Esophagus muscularis mucosa (tissue), 4 donors: ENCODE measurements at regions not wholly inside any gene's neighbourhood (a gene's known extent, or its start where the extent isn't known, plus 50 kb on each side); places are given as distances from the start of the nearest gene placed in this dataset.

ENCODE experiments used
- DNase-seq: peaks from one replicate; pipeline ENCODE4 v3.0.0-alpha.2; 2017; ENCODE audit errors: extremely low spot score
- H3K27ac ChIP-seq, 4 donors: fragments of 200-600 bp; sonication (generic); replicated peaks in 1 of 4; 1 replicate in 3 of 4; 2 replicates in 1 of 4; pipeline ENCODE4 v1.5.1; 2016 to 2019; ENCODE audit warnings: mild to moderate bottlenecking in 1 of 4
- H3K27me3 ChIP-seq, 4 donors: fragments of 200-600 bp; sonication (generic); one replicate each; pipeline versions ENCODE4 v1.5.1 to v1.6.0; 2016 to 2019
- H3K36me3 ChIP-seq, 4 donors: fragments of 200-600 bp; sonication (generic); one replicate each; pipeline ENCODE4 v1.5.1; 2016 to 2019
- H3K4me1 ChIP-seq, 4 donors: fragments of 200-600 bp; sonication (generic); one replicate each; pipeline ENCODE4 v1.5.1; 2016 to 2019
- H3K4me3 ChIP-seq, 4 donors: fragments of 200-600 bp; sonication (generic); 1 replicate in 2 of 4; 2 replicates in 2 of 4; pipeline ENCODE4 v1.5.1; 2016 to 2019; ENCODE audit warnings: mild to moderate bottlenecking in 4 of 4, moderate library complexity in 1 of 4
- H3K9me3 ChIP-seq, 4 donors: fragments of 200-600 bp; sonication (generic); 1 replicate in 3 of 4; 2 replicates in 1 of 4; pipeline ENCODE4 v1.5.1; 2016 to 2019
- EP300 ChIP-seq: sonication (generic); formaldehyde crosslinking; IDR thresholded peaks from one replicate; pipeline ENCODE4 v1.6.1; 2017; ENCODE audit warnings: antibody characterized with exemption
- POLR2A ChIP-seq: fragments of 450-650 bp; IDR thresholded peaks from one replicate; pipeline ENCODE4 v1.6.1; 2017; ENCODE audit warnings: antibody characterized with exemption, moderate library complexity, mild to moderate bottlenecking, low read depth
- POLR2AphosphoS5 ChIP-seq, 2 donors: sonication (generic); formaldehyde crosslinking; IDR thresholded peaks; one replicate each; pipeline ENCODE4 v1.6.1; 2017; ENCODE audit warnings: antibody characterized with exemption in 2 of 2
- WGBS: methylation state at CpG from one replicate; pipeline ENCODE4 v1.1.5; 2018; 5-methylcytosine and 5-hydroxymethylcytosine counted together
- intact Hi-C: fragments of 100-400 bp; cut with DNase I; formaldehyde crosslinking; loops from one replicate; pipeline ENCODE4 v1.15.1; 2023
- TF ChIP-seq, protein P1 (sequence below), 3 experiments: fragments of 200-600 bp in 2 of 3; fragments of 450-650 bp in 1 of 3; sonication (generic) in 2 of 3; IDR thresholded peaks; one replicate each; pipeline ENCODE4 v1.5.1; 2017 to 2019; ENCODE audit warnings: antibody characterized with exemption in 3 of 3, mild to moderate bottlenecking in 2 of 3, moderate library complexity in 1 of 3

DNA sequence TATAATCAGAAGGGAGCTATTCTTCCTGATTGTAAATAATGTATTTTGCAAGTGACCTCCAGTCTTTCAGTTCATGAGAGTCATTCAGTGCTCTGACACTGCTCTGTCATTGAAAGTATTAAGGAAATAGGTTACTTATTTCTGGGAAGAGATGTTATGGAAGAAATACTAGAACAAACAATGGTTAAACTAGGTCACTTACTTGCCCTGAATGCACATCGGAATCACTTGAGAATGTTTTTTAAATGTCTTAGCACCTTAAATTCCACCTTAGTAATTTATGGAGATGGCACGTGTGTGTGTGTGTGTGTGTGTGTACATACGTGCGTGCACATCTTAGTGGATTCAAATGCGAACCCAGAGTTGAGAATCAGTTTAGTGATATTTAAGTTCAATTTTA lies 126.6 kb upstream of the KCNH7 start:
- 80% methylated on average over 5 of the region's 5 CpGs for WGBS
- Histone ChIP-seq H3K36me3 (no peaks in the 10 kb centered on the region), H3K27ac (no peak overlapping the region), H3K9me3 (peaks cover 0 to 6% (median 2%) of the 10 kb centered on the region in 4 donors), H3K4me1 (no peaks in the 10 kb centered on the region), H3K4me3 (no peak overlapping the region), H3K27me3 (no peaks in the 10 kb centered on the region)
- intact Hi-C loops = no loop called here
- DNase-seq = no peak
- TF ChIP-seq, protein P1, sequence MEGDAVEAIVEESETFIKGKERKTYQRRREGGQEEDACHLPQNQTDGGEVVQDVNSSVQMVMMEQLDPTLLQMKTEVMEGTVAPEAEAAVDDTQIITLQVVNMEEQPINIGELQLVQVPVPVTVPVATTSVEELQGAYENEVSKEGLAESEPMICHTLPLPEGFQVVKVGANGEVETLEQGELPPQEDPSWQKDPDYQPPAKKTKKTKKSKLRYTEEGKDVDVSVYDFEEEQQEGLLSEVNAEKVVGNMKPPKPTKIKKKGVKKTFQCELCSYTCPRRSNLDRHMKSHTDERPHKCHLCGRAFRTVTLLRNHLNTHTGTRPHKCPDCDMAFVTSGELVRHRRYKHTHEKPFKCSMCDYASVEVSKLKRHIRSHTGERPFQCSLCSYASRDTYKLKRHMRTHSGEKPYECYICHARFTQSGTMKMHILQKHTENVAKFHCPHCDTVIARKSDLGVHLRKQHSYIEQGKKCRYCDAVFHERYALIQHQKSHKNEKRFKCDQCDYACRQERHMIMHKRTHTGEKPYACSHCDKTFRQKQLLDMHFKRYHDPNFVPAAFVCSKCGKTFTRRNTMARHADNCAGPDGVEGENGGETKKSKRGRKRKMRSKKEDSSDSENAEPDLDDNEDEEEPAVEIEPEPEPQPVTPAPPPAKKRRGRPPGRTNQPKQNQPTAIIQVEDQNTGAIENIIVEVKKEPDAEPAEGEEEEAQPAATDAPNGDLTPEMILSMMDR (IDR thresholded peaks at IDR 0.05) = no peak
- TF ChIP-seq POLR2A (no peak), EP300 (no peak), POLR2AphosphoS5 (IDR thresholded peaks at IDR 0.05) (no peak)

DNA sequence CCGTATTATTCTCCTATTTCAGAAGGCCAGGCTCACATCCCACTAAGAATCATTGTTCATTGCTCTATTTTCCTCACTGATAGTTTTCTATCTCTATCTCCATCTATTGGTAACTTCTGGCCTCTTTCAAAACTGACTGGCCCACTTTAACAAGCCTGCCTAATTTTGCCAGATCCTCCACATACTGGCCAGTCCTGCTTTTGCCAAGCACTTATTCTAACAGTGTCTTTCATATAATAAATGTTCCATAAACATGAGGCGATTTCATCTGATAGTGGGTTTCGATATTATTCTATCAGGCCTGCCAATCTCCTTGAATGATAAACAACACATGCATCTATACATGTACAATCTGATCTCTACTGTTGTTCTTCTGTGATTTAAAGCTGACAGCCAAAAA lies 125.9 kb upstream of the KCNH7 start:
- whole genome bisulfite sequencing = 94% methylated on average over 3 of the region's 3 CpGs
- Histone ChIP-seq H3K4me1 (no peaks in the 10 kb centered on the region), H3K9me3 (peaks cover 0 to 8% (median 3%) of the 10 kb centered on the region in 4 donors), H3K27me3 (no peaks in the 10 kb centered on the region), H3K4me3 (no peak overlapping the region), H3K36me3 (no peaks in the 10 kb centered on the region), H3K27ac (no peak overlapping the region)
- no peak for DNase-seq
- intact Hi-C loops = no loop called here
- no peak for TF ChIP-seq EP300
- TF ChIP-seq, protein P1 (IDR thresholded peaks at IDR 0.05) = no peak
- TF ChIP-seq POLR2AphosphoS5 (IDR thresholded peaks at IDR 0.05) = no peak
- TF ChIP-seq POLR2A = no peak

DNA sequence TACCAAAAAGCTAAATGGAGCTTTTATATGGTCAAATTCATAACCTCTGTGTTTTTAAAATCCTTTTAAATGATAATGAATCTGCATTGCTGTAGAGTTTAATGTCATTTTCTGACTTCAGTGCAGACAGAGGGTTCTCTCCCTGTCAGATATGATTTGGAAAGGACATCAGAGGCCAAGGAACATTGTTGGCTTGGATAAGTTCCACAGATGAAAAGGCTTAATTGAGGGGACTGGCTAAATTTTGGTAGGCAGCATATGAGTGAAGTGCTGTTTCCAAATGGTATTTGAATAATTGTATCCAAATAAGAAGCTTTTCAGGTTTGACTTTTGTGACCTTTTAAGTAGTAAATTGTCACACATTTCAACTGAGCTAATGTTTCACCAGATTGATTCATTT lies 124.6 kb upstream of the KCNH7 start:
- Histone ChIP-seq H3K27me3 (no peaks in the 10 kb centered on the region), H3K9me3 (peaks cover 0 to 8% (median 3%) of the 10 kb centered on the region in 4 donors), H3K36me3 (no peaks in the 10 kb centered on the region), H3K4me3 (no peak overlapping the region), H3K27ac (no peak overlapping the region), H3K4me1 (no peaks in the 10 kb centered on the region)
- intact Hi-C loops = no loop called here
- DNase-seq = no peak
- TF ChIP-seq EP300 (no peak), POLR2AphosphoS5 (IDR thresholded peaks at IDR 0.05) (no peak), POLR2A (no peak)
- TF ChIP-seq, protein P1 (IDR thresholded peaks at IDR 0.05) = no peak

DNA sequence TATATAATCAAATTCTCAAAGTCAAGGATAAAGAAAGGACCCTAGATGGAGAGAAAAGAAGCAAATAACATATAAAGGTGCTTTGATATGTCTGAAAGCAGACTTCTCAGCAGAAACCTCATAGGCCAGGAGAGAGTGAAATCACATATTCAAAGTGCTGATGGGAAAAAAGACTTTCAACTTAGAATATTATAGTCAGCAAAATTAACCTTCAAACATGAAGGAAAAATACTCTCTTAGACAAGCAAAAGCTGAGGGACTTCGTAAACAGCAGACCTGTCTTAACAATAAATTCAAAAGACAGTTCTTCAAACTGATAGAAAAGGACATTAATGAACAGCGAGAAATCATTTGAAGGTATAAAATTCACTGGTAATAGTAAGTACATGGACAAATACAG lies 107.2 kb upstream of the KCNH7 start:
- H3K27me3 ChIP-seq = no peaks in the 10 kb centered on the region
- DNase-seq = no peak
- H3K4me3 ChIP-seq = no peak overlapping the region
- peaks cover 0 to 34% (median 14%) of the 10 kb centered on the region in 4 donors for H3K9me3 ChIP-seq
- no peaks in the 10 kb centered on the region for H3K4me1 ChIP-seq
- TF ChIP-seq, protein P1 (IDR thresholded peaks at IDR 0.05) = no peak
- no peak for TF ChIP-seq POLR2AphosphoS5 (IDR thresholded peaks at IDR 0.05)
- TF ChIP-seq EP300 = no peak
- TF ChIP-seq POLR2A = no peak
- WGBS = 87% methylated on average over 2 of the region's 2 CpGs
- H3K36me3 ChIP-seq = no peaks in the 10 kb centered on the region
- intact Hi-C loops = no loop called here
- H3K27ac ChIP-seq = no peak overlapping the region

DNA sequence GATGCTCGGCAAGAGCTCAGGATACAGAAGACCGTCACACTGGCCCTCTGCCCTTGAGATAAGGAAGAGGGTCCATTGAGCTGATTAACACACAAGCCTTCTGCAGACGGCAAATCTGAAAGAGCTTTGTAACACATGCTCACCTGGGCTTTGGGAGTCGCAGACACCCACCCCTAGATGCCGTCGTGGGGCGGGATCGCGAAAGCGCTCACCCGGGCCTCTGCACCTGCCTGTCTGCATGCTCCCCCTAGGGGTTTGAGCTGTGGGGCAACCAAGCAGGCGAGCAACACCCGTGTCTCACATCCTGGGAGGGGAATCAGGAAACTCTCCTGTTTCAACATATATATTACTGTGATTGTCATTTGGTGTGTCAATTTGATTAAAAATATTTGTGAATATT lies 99.8 kb upstream of the KCNH7 start:
- intact Hi-C loops = no loop called here
- no peak for DNase-seq
- no peaks in the 10 kb centered on the region for H3K4me1 ChIP-seq
- 78% methylated on average over 4 of the region's 13 CpGs for WGBS
- TF ChIP-seq POLR2A = no peak
- TF ChIP-seq, protein P1 (IDR thresholded peaks at IDR 0.05) = no peak
- no peak for TF ChIP-seq EP300
- no peak for TF ChIP-seq POLR2AphosphoS5 (IDR thresholded peaks at IDR 0.05)
- H3K4me3 ChIP-seq = no peak overlapping the region
- H3K27ac ChIP-seq = no peak overlapping the region
- H3K9me3 ChIP-seq = peaks cover 0 to 26% (median 12%) of the 10 kb centered on the region in 4 donors
- H3K36me3 ChIP-seq = no peaks in the 10 kb centered on the region
- no peaks in the 10 kb centered on the region for H3K27me3 ChIP-seq
